ENCODE measurements at regions not wholly inside any gene's neighbourhood (a gene's known extent, or its start where the extent isn't known, plus 50 kb on each side); places are given as distances from the start of the nearest gene placed in this dataset.
"Not testable (repeated sequence)": the region's sequence is repeated elsewhere in the genome, so short reads cannot be mapped to it uniquely, and the experiment has no call there.

DNA sequence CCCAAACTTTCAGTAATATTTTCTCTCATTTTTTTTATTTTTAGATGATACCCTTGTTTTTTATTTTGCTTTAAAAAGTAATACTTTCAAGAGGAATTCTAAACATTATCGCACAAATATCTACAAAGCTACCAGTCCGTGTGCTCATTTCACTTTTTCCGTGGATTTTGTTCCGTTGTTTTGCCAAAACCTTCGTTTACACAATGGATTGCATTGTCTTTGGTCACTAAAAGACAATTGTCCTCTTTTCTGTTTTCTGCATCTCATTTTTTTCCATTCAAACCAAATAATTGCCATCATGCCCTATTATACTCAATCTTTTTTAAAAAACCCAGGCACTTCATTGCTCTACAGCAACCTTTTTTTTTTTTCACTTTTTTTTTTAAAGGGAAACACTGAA, 214.9 kb downstream of the CXXC4 start:
- 81 to 90% methylated on average over 5 of the region's 5 CpGs for WGBS, 2 donors
- Histone ChIP-seq H3K4me3 (no peak overlapping the region), H3K27me3 (ENCODE audit: control insufficient read depth in 3 of 3, insufficient read depth in 3 of 3, low read length in 2 of 3) (no peaks in the 10 kb centered on the region), H3K36me3 (ENCODE audit: control insufficient read depth in 4 of 4, insufficient read depth in 4 of 4, low read length in 4 of 4) (no peaks in the 10 kb centered on the region), H3K4me1 (ENCODE audit: control insufficient read depth in 5 of 5, insufficient read depth in 5 of 5, low read length in 5 of 5) (no peaks in the 10 kb centered on the region), H3K27ac (ENCODE audit: low read depth in 1 of 2, low read length in 1 of 2) (no peak overlapping the region), H3K9me3 (ENCODE audit: control insufficient read depth in 4 of 4, insufficient read depth in 3 of 4, low read length in 3 of 4) (no peaks in the 10 kb centered on the region), H3K9ac (ENCODE audit: insufficient read depth in 1 of 2, low read length in 2 of 2) (no peak overlapping the region)
- DNase-seq, result no peak
- no peak for TF ChIP-seq CTCF (IDR thresholded peaks at IDR 0.05; ENCODE audit: control extremely low read depth, extremely low read depth)
- ATAC-seq (ENCODE audit: insufficient read depth, low FRiP score), result no peak

- ATAC-seq (ENCODE audit: insufficient read depth, low FRiP score), result no peak
- Histone ChIP-seq H3K27me3 (ENCODE audit: control insufficient read depth in 3 of 3, insufficient read depth in 3 of 3, low read length in 2 of 3) (no peaks in the 10 kb centered on the region), H3K36me3 (ENCODE audit: control insufficient read depth in 4 of 4, insufficient read depth in 4 of 4, low read length in 4 of 4) (no peaks in the 10 kb centered on the region), H3K9me3 (ENCODE audit: control insufficient read depth in 4 of 4, insufficient read depth in 3 of 4, low read length in 3 of 4) (no peaks in the 10 kb centered on the region), H3K9ac (ENCODE audit: insufficient read depth in 1 of 2, low read length in 2 of 2) (no peak overlapping the region), H3K4me3 (no peak overlapping the region), H3K27ac (ENCODE audit: low read depth in 1 of 2, low read length in 1 of 2) (no peak overlapping the region), H3K4me1 (ENCODE audit: control insufficient read depth in 5 of 5, insufficient read depth in 5 of 5, low read length in 5 of 5) (no peaks in the 10 kb centered on the region)
- DNase-seq, result no peak
- WGBS, 2 donors, result 56 to 79% methylated on average over 2 of the region's 2 CpGs
- TF ChIP-seq CTCF (IDR thresholded peaks at IDR 0.05; ENCODE audit: control extremely low read depth, extremely low read depth), result no peak
Observed at GRCh38 chr4:104272966-104273365, 221.7 kb downstream of the CXXC4 start.

- H3K4me3 ChIP-seq; H3K36me3 ChIP-seq (ENCODE audit: control insufficient read depth in 4 of 4, insufficient read depth in 4 of 4, low read length in 4 of 4); H3K4me1 ChIP-seq (ENCODE audit: control insufficient read depth in 5 of 5, insufficient read depth in 5 of 5, low read length in 5 of 5); DNase-seq; H3K9ac ChIP-seq (ENCODE audit: insufficient read depth in 1 of 2, low read length in 2 of 2); ATAC-seq (ENCODE audit: insufficient read depth, low FRiP score); H3K27ac ChIP-seq (ENCODE audit: low read depth in 1 of 2, low read length in 1 of 2); H3K27me3 ChIP-seq (ENCODE audit: control insufficient read depth in 3 of 3, insufficient read depth in 3 of 3, low read length in 2 of 3); H3K9me3 ChIP-seq (ENCODE audit: control insufficient read depth in 4 of 4, insufficient read depth in 3 of 4, low read length in 3 of 4): not testable (repeated sequence)
- WGBS, 2 donors, result 89 to 94% methylated on average over 5 of the region's 5 CpGs
Observed at GRCh38 chr4:104269603-104270002, 225.1 kb downstream of the CXXC4 start.

GRCh38 chr4:104263100-104263499, 231.6 kb downstream of the CXXC4 start:
- no peaks in the 10 kb centered on the region for H3K9me3 ChIP-seq (ENCODE audit: control insufficient read depth in 4 of 4, insufficient read depth in 3 of 4, low read length in 3 of 4)
- 82 to 87% methylated on average over 3 of the region's 3 CpGs for WGBS, 2 donors
- H3K27me3 ChIP-seq (ENCODE audit: control insufficient read depth in 3 of 3, insufficient read depth in 3 of 3, low read length in 2 of 3), result no peaks in the 10 kb centered on the region
- DNase-seq (no peak), ATAC-seq (ENCODE audit: insufficient read depth, low FRiP score) (no peak)
- no peak for TF ChIP-seq CTCF (IDR thresholded peaks at IDR 0.05; ENCODE audit: control extremely low read depth, extremely low read depth)
- H3K36me3 ChIP-seq (ENCODE audit: control insufficient read depth in 4 of 4, insufficient read depth in 4 of 4, low read length in 4 of 4), result no peaks in the 10 kb centered on the region
- H3K9ac ChIP-seq (ENCODE audit: insufficient read depth in 1 of 2, low read length in 2 of 2), result no peak overlapping the region
- H3K4me3 ChIP-seq, result no peak overlapping the region
- no peaks in the 10 kb centered on the region for H3K4me1 ChIP-seq (ENCODE audit: control insufficient read depth in 5 of 5, insufficient read depth in 5 of 5, low read length in 5 of 5)
- no peak overlapping the region for H3K27ac ChIP-seq (ENCODE audit: low read depth in 1 of 2, low read length in 1 of 2)
